ENCODE measurements at regions not wholly inside any gene's neighbourhood (a gene's known extent, or its start where the extent isn't known, plus 50 kb on each side); places are given as distances from the start of the nearest gene placed in this dataset.

DNA sequence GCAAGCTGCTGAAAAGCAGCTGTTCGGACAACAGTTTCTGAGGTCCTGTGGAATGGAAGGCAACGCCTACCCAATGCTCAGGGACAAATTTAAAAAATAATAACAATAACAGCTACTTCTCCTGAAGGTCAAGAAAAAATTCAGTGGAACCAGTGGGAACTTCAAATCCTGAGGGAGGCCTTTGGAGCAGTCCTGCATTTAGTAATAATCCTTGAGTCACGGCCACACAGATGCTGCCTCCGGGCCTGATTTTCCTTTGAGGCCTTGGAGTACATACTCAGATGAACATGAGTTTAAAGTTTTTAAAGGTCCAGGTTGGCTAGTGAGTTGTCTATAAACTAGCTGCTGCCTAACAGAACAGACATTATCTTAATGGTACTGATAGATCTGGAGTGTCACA lies 268.0 kb downstream of the MSRB3 start:
- intact Hi-C loops (cut with micrococcal nuclease), result no loop called here
- Mint-ChIP-seq H3K27me3 (no peaks in the 10 kb centered on the region), H3K9me3 (no peaks in the 10 kb centered on the region), H3K36me3 (ENCODE audit: low read depth) (no peaks in the 10 kb centered on the region), H3K4me3 (no peak overlapping the region), H3K27ac (no peak overlapping the region), H3K4me1 (no peaks in the 10 kb centered on the region)
- ATAC-seq (ENCODE audit: low read depth) (no peak), DNase-seq (no peak)
- TF ChIP-seq, protein P1, sequence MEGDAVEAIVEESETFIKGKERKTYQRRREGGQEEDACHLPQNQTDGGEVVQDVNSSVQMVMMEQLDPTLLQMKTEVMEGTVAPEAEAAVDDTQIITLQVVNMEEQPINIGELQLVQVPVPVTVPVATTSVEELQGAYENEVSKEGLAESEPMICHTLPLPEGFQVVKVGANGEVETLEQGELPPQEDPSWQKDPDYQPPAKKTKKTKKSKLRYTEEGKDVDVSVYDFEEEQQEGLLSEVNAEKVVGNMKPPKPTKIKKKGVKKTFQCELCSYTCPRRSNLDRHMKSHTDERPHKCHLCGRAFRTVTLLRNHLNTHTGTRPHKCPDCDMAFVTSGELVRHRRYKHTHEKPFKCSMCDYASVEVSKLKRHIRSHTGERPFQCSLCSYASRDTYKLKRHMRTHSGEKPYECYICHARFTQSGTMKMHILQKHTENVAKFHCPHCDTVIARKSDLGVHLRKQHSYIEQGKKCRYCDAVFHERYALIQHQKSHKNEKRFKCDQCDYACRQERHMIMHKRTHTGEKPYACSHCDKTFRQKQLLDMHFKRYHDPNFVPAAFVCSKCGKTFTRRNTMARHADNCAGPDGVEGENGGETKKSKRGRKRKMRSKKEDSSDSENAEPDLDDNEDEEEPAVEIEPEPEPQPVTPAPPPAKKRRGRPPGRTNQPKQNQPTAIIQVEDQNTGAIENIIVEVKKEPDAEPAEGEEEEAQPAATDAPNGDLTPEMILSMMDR (IDR thresholded peaks at IDR 0.05), result no peak
- CTCF ChIA-PET, result no interaction called here
- POLR2A ChIA-PET, result no interaction called here

DNA sequence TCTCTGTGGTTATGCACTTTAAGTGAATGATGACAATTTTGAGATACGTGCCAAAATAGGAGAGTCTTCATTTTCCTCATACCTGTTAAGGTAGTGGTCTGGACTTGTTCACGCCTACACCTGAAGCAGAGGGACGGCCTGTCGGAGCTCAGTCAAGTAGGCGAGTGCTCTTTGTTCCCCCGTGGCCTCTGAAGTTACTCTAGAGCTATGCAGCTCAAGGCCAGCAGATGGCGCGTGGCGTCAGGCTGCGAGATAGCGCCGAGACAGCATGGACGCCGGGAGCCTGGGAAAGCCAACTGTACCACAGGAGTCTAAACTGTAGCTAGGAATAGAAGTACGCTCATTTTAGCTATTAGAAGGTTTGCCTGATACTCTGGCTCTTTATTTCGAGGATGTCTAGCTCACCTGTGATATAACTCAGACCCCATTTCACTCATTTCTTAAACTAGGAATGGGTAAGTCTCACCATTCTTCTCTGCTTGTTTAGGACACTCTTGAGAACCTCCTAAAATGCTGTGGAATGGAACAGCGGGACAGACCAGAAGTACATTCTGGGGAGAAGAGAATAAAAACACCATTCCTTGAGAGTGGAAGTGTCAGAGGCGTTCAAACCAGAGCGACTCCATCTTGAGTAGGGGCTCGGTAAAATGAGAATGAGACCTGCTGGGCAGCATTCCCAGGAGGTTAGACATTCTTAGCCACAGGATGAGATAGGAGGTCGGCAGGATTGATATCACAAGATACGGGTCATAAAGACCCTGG lies 267.4 kb upstream of the HMGA2 start:
- POLR2A ChIA-PET, result no interaction called here

DNA sequence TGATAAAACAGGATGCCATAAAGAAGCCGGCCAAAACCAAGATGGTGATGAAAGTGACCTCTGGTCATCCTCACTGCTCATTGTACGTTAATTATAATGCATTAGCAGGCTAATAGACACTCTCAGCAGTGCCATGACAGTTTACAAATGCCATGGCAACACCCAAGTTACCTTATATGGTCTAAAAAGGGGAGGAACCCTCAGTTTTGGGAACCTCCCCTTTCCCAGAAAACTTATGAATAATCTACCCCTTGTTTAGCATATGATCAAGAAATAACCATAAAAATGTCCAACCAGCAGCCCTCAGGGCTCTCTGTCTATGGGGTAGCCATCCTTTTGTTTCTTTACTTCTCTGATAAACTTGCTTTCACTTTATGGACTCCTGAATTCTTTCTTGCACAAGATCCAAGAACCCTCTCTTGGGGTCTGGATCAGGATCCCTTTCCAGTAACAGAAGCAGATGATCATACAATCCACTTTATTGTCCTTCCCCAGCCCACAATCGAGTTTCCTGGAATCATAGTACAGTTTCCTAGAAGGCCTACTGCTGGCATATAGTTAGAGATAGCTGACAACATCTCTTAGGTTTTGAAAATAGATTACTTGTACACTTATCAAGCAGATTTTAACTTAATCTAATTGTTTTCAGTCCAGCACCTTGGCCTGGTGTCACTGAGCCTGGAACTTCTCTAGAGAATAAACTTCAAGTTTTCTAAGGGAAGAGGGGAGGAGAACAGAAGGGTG lies 266.7 kb upstream of the HMGA2 start:
- H3K27ac Mint-ChIP-seq, result no peak overlapping the region
- peaks cover 6% of the 10 kb centered on the region for H3K4me1 Mint-ChIP-seq
- POLR2A ChIA-PET, result no interaction called here
- no peak for DNase-seq
- no peak overlapping the region for H3K4me3 Mint-ChIP-seq
- TF ChIP-seq, protein P1 (IDR thresholded peaks at IDR 0.05), result no peak
- no peaks in the 10 kb centered on the region for H3K9me3 Mint-ChIP-seq
- H3K36me3 Mint-ChIP-seq (ENCODE audit: low read depth), result no peaks in the 10 kb centered on the region
- CTCF ChIA-PET, result interaction anchor here (1.1 to 1.2 kb wide), 4 partner anchors 9 to 667 kb away, joined by 4 to 8 read pairs (median 6); no protein-coding TSS in a partner anchor
- no peak for ATAC-seq (ENCODE audit: low read depth)
- intact Hi-C loops (cut with micrococcal nuclease), result loop anchor here (2.0 kb wide), 2 partner anchors 667 to 1303 kb away; no protein-coding TSS in a partner anchor
- peaks cover 13% of the 10 kb centered on the region for H3K27me3 Mint-ChIP-seq

More for the DNA sequence above, 267.4 kb upstream of the HMGA2 start:
- H3K27me3 Mint-ChIP-seq, result peaks cover 13% of the 10 kb centered on the region
- CTCF ChIA-PET, result interaction anchor here (0.5 to 1.2 kb wide), 9 partner anchors 10 to 852 kb away, joined by 3 to 8 read pairs (median 4); no protein-coding TSS in a partner anchor
- ATAC-seq (ENCODE audit: low read depth) (peak; percentile 71), DNase-seq (peak; percentile 36)
- TF ChIP-seq, protein P1 (IDR thresholded peaks at IDR 0.05), result no peak
- H3K4me1 Mint-ChIP-seq, result peaks cover 6% of the 10 kb centered on the region
- H3K27ac Mint-ChIP-seq, result no peak overlapping the region
- H3K9me3 Mint-ChIP-seq, result no peaks in the 10 kb centered on the region
- intact Hi-C loops (cut with micrococcal nuclease), result loop anchor here (1.0 to 2.0 kb wide), 6 partner anchors 426 to 1304 kb away; no protein-coding TSS in a partner anchor
- no peak overlapping the region for H3K4me3 Mint-ChIP-seq
- no peaks in the 10 kb centered on the region for H3K36me3 Mint-ChIP-seq (ENCODE audit: low read depth)

DNA sequence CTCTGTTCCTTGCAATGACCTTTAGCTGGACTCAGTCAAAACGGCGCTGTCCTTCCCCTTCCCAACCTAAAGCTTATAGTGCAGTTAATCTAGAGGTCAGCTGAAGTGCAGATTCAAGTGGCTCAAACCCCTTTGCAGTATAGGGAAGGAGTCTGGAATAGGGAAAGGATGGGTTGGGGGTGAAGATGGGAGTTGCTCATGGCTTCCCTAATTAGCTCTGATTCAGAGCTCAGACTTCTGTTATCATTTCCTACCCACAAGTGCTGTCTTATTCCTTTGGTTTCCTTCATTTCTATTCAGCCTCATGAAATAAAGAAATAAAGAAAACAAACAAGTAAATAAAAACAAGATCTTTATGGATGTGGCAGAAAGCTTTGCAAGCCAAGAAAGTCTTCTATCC lies 264.0 kb upstream of the HMGA2 start:
- no peak for DNase-seq
- ChIA-PET CTCF (no interaction called here), POLR2A (no interaction called here)
- peaks cover 6% of the 10 kb centered on the region for H3K4me1 Mint-ChIP-seq
- ATAC-seq (ENCODE audit: low read depth), result no peak
- no peak overlapping the region for H3K27ac Mint-ChIP-seq
- intact Hi-C loops (cut with micrococcal nuclease), result no loop called here
- TF ChIP-seq, protein P1 (IDR thresholded peaks at IDR 0.05), result no peak
- H3K4me3 Mint-ChIP-seq, result no peak overlapping the region
- H3K9me3 Mint-ChIP-seq, result no peaks in the 10 kb centered on the region
- peaks cover 13% of the 10 kb centered on the region for H3K27me3 Mint-ChIP-seq
- no peaks in the 10 kb centered on the region for H3K36me3 Mint-ChIP-seq (ENCODE audit: low read depth)

DNA sequence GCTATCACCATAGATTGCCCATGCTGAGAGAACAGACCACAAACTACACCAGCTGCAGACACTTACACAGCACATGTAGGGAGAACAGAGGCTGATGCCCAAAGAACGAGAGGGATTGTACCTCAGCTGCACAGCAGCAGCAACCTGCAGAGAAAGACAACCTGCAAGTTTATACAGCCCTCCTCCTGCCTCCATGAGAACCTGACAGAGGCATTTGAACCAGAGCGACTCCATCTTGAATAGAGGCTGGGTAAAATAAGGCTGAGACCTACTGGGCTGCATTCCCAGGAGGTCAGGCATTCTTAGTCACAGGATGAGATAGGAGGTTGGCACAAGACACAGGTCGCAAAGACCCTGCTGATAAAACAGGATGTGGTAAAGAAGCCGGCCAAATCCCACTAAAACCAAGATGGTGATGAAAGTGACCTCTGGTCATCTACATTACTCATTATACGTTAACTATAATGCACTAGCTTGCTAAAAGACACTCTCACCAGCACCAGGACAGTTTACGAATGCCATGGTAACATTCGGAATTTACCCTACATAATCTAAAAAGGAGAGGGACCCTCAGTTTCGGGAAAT lies 262.4 kb upstream of the HMGA2 start:
- no peak overlapping the region for H3K27ac Mint-ChIP-seq
- TF ChIP-seq, protein P1 (IDR thresholded peaks at IDR 0.05), result no peak
- H3K36me3 Mint-ChIP-seq (ENCODE audit: low read depth), result no peaks in the 10 kb centered on the region
- intact Hi-C loops (cut with micrococcal nuclease), result no loop called here
- no peaks in the 10 kb centered on the region for H3K9me3 Mint-ChIP-seq
- no peak for ATAC-seq (ENCODE audit: low read depth)
- H3K4me1 Mint-ChIP-seq, result peaks cover 1% of the 10 kb centered on the region
- CTCF ChIA-PET, result no interaction called here
- H3K4me3 Mint-ChIP-seq, result no peak overlapping the region
- POLR2A ChIA-PET, result no interaction called here
- peaks cover 10% of the 10 kb centered on the region for H3K27me3 Mint-ChIP-seq
- DNase-seq, result no peak
